ENCODE measurements at regions not wholly inside any gene's neighbourhood (a gene's known extent, or its start where the extent isn't known, plus 50 kb on each side); places are given as distances from the start of the nearest gene placed in this dataset.

- TF ChIP-seq POLR2A (IDR thresholded peaks at IDR 0.05) (no peak), CTCF (IDR thresholded peaks at IDR 0.05) (no peak), POLR2AphosphoS5 (IDR thresholded peaks at IDR 0.05) (no peak), EP300 (IDR thresholded peaks at IDR 0.05) (no peak)
Measured at GRCh38 chr6:22886650-22887581, 317.6 kb downstream of the HDGFL1 start.
